SU-DHL-6 (cell line): ENCODE measurements at regions not wholly inside any gene's neighbourhood (a gene's known extent, or its start where the extent isn't known, plus 50 kb on each side); places are given as distances from the start of the nearest gene placed in this dataset.

Source experiments
- EZH2phosphoT487 ChIP-seq: fragments of 200-600 bp; sonication (generic), shearing (Covaris generic); conservative IDR thresholded peaks from 2 replicates; pipeline ENCODE4 v1.6.1; 2018; ENCODE audit warnings: mild to moderate bottlenecking, antibody characterized with exemption, low read length, moderate library complexity, mixed read lengths
- TF ChIP-seq, protein P1 (sequence below): fragments of 200-600 bp; sonication (generic); IDR thresholded peaks from one replicate; pipeline ENCODE4 v1.5.1; 2017; ENCODE audit warnings: antibody characterized with exemption, mild to moderate bottlenecking, low read length, moderate library complexity; ENCODE audit not compliant: insufficient read depth, poor library complexity, severe bottlenecking

DNA sequence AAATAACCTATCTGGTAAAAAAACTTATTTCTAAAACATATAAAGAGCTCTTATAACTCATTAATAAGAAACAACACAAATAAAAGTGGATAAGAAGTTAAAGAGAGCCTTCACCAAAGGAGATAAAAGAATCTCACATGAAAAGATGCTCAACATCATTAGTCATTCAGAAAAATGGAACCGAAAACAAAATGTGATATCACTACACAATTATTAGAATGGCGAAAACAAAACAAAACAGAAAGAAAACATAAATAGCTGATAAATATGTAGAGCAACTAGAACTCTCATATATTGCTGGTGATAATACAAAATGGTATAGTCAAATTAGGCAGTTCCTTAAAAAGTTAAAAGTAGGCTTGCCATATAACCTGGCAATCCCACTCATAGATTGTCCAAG, 1109.3 kb downstream of the PLA2G4A start:
- TF ChIP-seq, protein P1, sequence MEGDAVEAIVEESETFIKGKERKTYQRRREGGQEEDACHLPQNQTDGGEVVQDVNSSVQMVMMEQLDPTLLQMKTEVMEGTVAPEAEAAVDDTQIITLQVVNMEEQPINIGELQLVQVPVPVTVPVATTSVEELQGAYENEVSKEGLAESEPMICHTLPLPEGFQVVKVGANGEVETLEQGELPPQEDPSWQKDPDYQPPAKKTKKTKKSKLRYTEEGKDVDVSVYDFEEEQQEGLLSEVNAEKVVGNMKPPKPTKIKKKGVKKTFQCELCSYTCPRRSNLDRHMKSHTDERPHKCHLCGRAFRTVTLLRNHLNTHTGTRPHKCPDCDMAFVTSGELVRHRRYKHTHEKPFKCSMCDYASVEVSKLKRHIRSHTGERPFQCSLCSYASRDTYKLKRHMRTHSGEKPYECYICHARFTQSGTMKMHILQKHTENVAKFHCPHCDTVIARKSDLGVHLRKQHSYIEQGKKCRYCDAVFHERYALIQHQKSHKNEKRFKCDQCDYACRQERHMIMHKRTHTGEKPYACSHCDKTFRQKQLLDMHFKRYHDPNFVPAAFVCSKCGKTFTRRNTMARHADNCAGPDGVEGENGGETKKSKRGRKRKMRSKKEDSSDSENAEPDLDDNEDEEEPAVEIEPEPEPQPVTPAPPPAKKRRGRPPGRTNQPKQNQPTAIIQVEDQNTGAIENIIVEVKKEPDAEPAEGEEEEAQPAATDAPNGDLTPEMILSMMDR = no peak
- no peak for TF ChIP-seq EZH2phosphoT487
